ENCODE measurements at regions not wholly inside any gene's neighbourhood (a gene's known extent, or its start where the extent isn't known, plus 50 kb on each side); places are given as distances from the start of the nearest gene placed in this dataset.

DNA sequence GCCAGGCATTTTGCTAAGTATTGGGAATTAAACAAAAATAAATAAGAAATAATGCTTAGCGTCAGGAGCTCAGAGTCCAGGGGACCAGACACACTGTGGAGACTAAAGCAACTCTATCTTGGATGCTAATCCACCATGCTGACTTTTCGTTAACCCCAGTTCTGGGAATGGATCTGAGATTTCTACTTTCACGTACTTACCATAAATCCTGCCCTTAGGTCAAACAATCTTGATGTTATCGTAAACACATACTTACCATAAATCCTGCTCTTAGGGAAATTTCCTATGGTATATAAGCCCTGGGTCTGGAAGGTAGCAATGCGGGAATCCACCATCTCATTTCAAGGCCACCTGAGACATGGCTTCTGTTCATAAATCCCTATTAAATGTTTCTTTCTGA is 204.5 kb upstream of the IGFBP7 start:
- Histone ChIP-seq H3K4me3 (no peak overlapping the region), H3K4me1 (ENCODE audit: control insufficient read depth, insufficient read depth, low read length) (no peaks in the 10 kb centered on the region), H3K9me3 (replicated peaks; ENCODE audit: control insufficient read depth, insufficient read depth, low read length) (no peaks in the 10 kb centered on the region), H2AFZ (ENCODE audit: control insufficient read depth, low read depth, low read length) (no peak overlapping the region), H4K20me1 (ENCODE audit: control insufficient read depth, insufficient read depth) (no peaks in the 10 kb centered on the region), H3K79me2 (ENCODE audit: control insufficient read depth, insufficient read depth, low read length) (no peaks in the 10 kb centered on the region), H3K9ac (ENCODE audit: control insufficient read depth, insufficient read depth, low read length) (no peak overlapping the region), H3K27me3 (replicated peaks in 1 of 2; ENCODE audit: control insufficient read depth in 2 of 2, insufficient read depth in 2 of 2, low read length in 1 of 2) (no peaks in the 10 kb centered on the region), H3K36me3 (ENCODE audit: control insufficient read depth in 2 of 2, insufficient read depth in 2 of 2, low read length in 1 of 2) (no peaks in the 10 kb centered on the region), H3K27ac (ENCODE audit: control insufficient read depth, insufficient read depth) (no peak overlapping the region), H3K4me2 (ENCODE audit: control insufficient read depth, insufficient read depth) (no peak overlapping the region)
- no TSS peak for BruUV-seq (replicated peaks)
- no peak for ATAC-seq
- DNase-seq (ENCODE audit: low read depth, low spot score) = no peak
- no peak for FAIRE-seq
- in situ Hi-C loops (cut with MboI) = no loop called here
- WGBS (ENCODE audit: insufficient coverage, insufficient replicate concordance, low lambda C conversion rate, missing lambda C conversion rate) = 25% methylated on average over 5 of the region's 5 CpGs
- RAD21 ChIA-PET (ENCODE audit: unreplicated experiment) = no interaction called here
- no peak for TF ChIP-seq MTA2 (IDR thresholded peaks at IDR 0.05; ENCODE audit: low read depth)
- no peak for TF ChIP-seq BCL11A (IDR thresholded peaks at IDR 0.05; ENCODE audit: low read depth, low read length)
- TF ChIP-seq SMC3 (IDR thresholded peaks at IDR 0.05; ENCODE audit: borderline replicate concordance, low read length) = no peak
- TF ChIP-seq NRF1 (conservative IDR thresholded peaks at IDR 0.05; ENCODE audit: low read depth, low read length) = no peak
- TF ChIP-seq, protein P1, sequence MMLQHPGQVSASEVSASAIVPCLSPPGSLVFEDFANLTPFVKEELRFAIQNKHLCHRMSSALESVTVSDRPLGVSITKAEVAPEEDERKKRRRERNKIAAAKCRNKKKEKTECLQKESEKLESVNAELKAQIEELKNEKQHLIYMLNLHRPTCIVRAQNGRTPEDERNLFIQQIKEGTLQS (IDR thresholded peaks at IDR 0.05; ENCODE audit: borderline replicate concordance, extremely low read depth, low read depth, low read length) = no peak
- no peak for TF ChIP-seq IKZF2 (IDR thresholded peaks at IDR 0.05)
- TF ChIP-seq CHD1 (IDR thresholded peaks at IDR 0.05; ENCODE audit: low read depth, low read length) = no peak
- no peak for TF ChIP-seq SP1 (IDR thresholded peaks at IDR 0.05; ENCODE audit: low read depth, low read length)
- TF ChIP-seq ZNF384 (IDR thresholded peaks at IDR 0.05; ENCODE audit: borderline replicate concordance, low read depth, low read length) = no peak
- no peak for TF ChIP-seq SPI1 (IDR thresholded peaks at IDR 0.05; ENCODE audit: borderline replicate concordance, insufficient read depth, low read depth, low read length)
- TF ChIP-seq RELA (IDR thresholded peaks at IDR 0.05; ENCODE audit: borderline replicate concordance, partially characterized antibody) = no peak
- TF ChIP-seq NR2C1 (IDR thresholded peaks at IDR 0.05) = no peak
- TF ChIP-seq, protein P2, sequence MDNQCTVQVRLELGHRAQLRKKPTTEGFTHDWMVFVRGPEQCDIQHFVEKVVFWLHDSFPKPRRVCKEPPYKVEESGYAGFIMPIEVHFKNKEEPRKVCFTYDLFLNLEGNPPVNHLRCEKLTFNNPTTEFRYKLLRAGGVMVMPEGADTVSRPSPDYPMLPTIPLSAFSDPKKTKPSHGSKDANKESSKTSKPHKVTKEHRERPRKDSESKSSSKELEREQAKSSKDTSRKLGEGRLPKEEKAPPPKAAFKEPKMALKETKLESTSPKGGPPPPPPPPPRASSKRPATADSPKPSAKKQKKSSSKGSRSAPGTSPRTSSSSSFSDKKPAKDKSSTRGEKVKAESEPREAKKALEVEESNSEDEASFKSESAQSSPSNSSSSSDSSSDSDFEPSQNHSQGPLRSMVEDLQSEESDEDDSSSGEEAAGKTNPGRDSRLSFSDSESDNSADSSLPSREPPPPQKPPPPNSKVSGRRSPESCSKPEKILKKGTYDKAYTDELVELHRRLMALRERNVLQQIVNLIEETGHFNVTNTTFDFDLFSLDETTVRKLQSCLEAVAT (IDR thresholded peaks at IDR 0.05) = no peak
- TF ChIP-seq, protein P3, sequence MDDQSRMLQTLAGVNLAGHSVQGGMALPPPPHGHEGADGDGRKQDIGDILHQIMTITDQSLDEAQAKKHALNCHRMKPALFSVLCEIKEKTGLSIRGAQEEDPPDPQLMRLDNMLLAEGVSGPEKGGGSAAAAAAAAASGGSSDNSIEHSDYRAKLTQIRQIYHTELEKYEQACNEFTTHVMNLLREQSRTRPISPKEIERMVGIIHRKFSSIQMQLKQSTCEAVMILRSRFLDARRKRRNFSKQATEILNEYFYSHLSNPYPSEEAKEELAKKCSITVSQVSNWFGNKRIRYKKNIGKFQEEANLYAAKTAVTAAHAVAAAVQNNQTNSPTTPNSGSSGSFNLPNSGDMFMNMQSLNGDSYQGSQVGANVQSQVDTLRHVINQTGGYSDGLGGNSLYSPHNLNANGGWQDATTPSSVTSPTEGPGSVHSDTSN (IDR thresholded peaks at IDR 0.05; ENCODE audit: insufficient replicate concordance, low read depth, low read length) = no peak
- SMC1A ChIA-PET (ENCODE audit: uncharacterized antibody, unreplicated experiment) = no interaction called here
- POLR2A ChIA-PET = no interaction called here
- intact Hi-C loops (cut with micrococcal nuclease; ENCODE audit: unreplicated experiment) = no loop called here
- CTCF ChIA-PET = interaction anchor here (1.3 kb wide), 1 partner anchor 152 kb away, joined by 5 read pairs; no protein-coding TSS in a partner anchor

All from GM12878 (cell line).